ENCODE measurements at regions not wholly inside any gene's neighbourhood (a gene's known extent, or its start where the extent isn't known, plus 50 kb on each side); places are given as distances from the start of the nearest gene placed in this dataset.

- TF ChIP-seq, protein P1, sequence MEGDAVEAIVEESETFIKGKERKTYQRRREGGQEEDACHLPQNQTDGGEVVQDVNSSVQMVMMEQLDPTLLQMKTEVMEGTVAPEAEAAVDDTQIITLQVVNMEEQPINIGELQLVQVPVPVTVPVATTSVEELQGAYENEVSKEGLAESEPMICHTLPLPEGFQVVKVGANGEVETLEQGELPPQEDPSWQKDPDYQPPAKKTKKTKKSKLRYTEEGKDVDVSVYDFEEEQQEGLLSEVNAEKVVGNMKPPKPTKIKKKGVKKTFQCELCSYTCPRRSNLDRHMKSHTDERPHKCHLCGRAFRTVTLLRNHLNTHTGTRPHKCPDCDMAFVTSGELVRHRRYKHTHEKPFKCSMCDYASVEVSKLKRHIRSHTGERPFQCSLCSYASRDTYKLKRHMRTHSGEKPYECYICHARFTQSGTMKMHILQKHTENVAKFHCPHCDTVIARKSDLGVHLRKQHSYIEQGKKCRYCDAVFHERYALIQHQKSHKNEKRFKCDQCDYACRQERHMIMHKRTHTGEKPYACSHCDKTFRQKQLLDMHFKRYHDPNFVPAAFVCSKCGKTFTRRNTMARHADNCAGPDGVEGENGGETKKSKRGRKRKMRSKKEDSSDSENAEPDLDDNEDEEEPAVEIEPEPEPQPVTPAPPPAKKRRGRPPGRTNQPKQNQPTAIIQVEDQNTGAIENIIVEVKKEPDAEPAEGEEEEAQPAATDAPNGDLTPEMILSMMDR (IDR thresholded peaks at IDR 0.05 in 4 of 5, conservative IDR thresholded peaks at IDR 0.05 in 1 of 5) = no peak
- TF ChIP-seq POLR2A (IDR thresholded peaks at IDR 0.05) = no peak
Measured at GRCh38 chr7:68610701-68611100, 987.6 kb upstream of the AUTS2 start.

All from gastrocnemius medialis (tissue), 4 donors.